Effector memory CD4-positive, alpha-beta T cell (primary cell): ENCODE measurements at regions not wholly inside any gene's neighbourhood (a gene's known extent, or its start where the extent isn't known, plus 50 kb on each side); places are given as distances from the start of the nearest gene placed in this dataset.

Source experiments
- DNase-seq, 3 donors: peaks; one replicate each; pipeline ENCODE4 v3.0.0-alpha.2; 2020
- H3K27ac ChIP-seq: 2 replicates; pipeline ENCODE4 v1.7.0; 2013; ENCODE audit warnings: mild to moderate bottlenecking, low read length, moderate library complexity; ENCODE audit not compliant: insufficient read depth, poor library complexity, severe bottlenecking
- H3K27me3 ChIP-seq: replicated peaks from 2 replicates; pipeline ENCODE4 v1.7.0; 2013; ENCODE audit warnings: mild to moderate bottlenecking, low read length; ENCODE audit not compliant: insufficient read depth, control insufficient read depth, poor library complexity, severe bottlenecking
- H3K36me3 ChIP-seq: 2 replicates; pipeline ENCODE4 v1.7.0; 2013; ENCODE audit warnings: mild to moderate bottlenecking, low read length, moderate library complexity; ENCODE audit not compliant: control insufficient read depth, insufficient read depth
- H3K4me1 ChIP-seq: 2 replicates; pipeline ENCODE4 v1.7.0; 2013; ENCODE audit warnings: low read length, mild to moderate bottlenecking; ENCODE audit not compliant: control insufficient read depth, insufficient read depth, poor library complexity, severe bottlenecking
- H3K4me3 ChIP-seq: 2 replicates; pipeline ENCODE4 v1.7.0; 2013; ENCODE audit warnings: low read length, low read depth, mild to moderate bottlenecking; ENCODE audit not compliant: insufficient read depth, poor library complexity, severe bottlenecking
- H3K9me3 ChIP-seq: 2 replicates; pipeline ENCODE4 v1.7.0; 2013; ENCODE audit warnings: mild to moderate bottlenecking, low read length, moderate library complexity; ENCODE audit not compliant: control insufficient read depth

DNA sequence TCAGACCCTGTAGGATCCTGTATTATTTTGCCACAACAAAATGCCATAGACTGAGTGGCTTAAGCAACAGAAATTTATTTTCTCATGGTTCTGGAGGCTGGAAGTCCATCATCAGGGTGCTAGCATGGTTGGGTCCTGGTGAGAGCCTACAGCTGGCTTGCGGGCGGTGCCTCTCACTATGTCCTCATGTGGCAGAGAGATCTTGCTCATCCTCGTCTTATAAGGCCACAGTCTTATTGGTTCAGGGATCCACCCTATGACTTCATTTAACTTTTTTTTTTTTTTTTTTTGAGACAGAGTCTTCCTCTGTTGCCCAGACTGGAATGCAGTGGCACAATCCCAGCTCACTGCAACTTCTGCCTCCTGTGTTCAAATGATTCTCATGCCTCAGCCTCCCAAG is 90.9 kb downstream of the LSM5 start:
- H3K9me3 ChIP-seq: no peaks in the 10 kb centered on the region
- H3K4me1 ChIP-seq: no peaks in the 10 kb centered on the region
- H3K27me3 ChIP-seq: no peaks in the 10 kb centered on the region
- DNase-seq: no peak
- H3K36me3 ChIP-seq: no peaks in the 10 kb centered on the region
- H3K4me3 ChIP-seq: no peak overlapping the region
- H3K27ac ChIP-seq: no peak overlapping the region

DNA sequence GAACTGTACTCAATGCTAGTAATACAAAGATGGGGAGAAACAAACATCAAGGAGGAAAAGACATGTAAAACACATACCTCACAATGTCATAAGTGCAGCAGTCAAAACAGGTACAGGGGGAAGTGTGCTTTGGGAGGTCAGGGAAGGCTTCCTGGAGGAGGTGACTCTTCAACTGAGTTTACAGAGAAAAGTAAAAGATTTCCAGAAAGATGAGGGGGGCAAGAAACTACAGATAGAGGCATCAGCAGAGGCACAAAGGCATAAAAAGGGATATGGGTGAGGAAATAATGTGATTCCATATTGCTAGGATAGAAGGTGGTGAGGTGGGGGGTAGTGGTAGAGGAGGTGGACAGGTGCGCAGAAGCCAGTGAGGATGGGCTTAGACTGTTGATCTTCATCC is 95.0 kb downstream of the LSM5 start:
- H3K4me1 ChIP-seq: no peaks in the 10 kb centered on the region
- H3K36me3 ChIP-seq: no peaks in the 10 kb centered on the region
- no peak for DNase-seq
- no peaks in the 10 kb centered on the region for H3K27me3 ChIP-seq
- no peak overlapping the region for H3K4me3 ChIP-seq
- H3K27ac ChIP-seq: no peak overlapping the region
- H3K9me3 ChIP-seq: no peaks in the 10 kb centered on the region

DNA sequence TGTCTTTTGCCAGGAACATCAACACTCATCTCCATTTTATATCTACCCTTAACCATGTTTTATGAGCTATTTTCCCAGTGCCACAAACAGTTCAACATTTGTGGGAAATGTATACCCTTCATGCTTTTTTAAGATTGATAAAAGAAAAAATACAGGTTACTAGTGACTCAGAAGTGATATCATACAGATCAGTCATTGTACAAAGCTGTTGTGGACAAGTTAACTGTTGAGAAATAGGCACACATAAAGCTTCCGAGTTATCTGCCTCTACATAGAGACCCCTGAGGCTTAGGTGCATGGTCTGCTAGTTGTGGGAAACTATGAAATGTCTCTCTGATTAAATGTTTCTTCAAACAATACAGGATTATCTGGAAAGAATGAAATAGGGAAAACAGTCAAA is 96.3 kb downstream of the LSM5 start:
- Histone ChIP-seq H3K36me3 (no peaks in the 10 kb centered on the region), H3K27ac (no peak overlapping the region), H3K9me3 (no peaks in the 10 kb centered on the region), H3K4me1 (no peaks in the 10 kb centered on the region), H3K27me3 (no peaks in the 10 kb centered on the region), H3K4me3 (no peak overlapping the region)
- no peak for DNase-seq

DNA sequence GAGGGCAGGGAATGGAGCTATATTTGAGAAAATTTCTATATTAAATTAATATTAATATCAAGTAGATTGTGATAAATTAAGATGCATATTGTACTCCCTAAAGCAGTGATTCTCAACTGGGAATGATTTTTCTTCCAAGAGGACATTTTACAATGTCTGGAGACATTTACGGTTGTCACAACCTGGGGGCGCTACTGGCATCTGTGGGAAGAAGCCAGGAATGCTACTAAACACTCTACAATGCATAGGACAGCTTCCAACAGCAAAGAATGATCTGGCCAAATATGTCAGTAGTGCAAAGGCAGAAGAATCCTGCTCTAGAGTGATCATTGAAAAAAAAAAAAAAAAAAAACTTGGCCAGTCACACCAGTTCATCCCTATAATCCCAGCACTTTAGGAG is 100.0 kb downstream of the LSM5 start:
- no peak overlapping the region for H3K27ac ChIP-seq
- no peaks in the 10 kb centered on the region for H3K27me3 ChIP-seq
- H3K9me3 ChIP-seq: no peaks in the 10 kb centered on the region
- H3K4me3 ChIP-seq: no peak overlapping the region
- no peaks in the 10 kb centered on the region for H3K4me1 ChIP-seq
- no peak for DNase-seq
- H3K36me3 ChIP-seq: no peaks in the 10 kb centered on the region

DNA sequence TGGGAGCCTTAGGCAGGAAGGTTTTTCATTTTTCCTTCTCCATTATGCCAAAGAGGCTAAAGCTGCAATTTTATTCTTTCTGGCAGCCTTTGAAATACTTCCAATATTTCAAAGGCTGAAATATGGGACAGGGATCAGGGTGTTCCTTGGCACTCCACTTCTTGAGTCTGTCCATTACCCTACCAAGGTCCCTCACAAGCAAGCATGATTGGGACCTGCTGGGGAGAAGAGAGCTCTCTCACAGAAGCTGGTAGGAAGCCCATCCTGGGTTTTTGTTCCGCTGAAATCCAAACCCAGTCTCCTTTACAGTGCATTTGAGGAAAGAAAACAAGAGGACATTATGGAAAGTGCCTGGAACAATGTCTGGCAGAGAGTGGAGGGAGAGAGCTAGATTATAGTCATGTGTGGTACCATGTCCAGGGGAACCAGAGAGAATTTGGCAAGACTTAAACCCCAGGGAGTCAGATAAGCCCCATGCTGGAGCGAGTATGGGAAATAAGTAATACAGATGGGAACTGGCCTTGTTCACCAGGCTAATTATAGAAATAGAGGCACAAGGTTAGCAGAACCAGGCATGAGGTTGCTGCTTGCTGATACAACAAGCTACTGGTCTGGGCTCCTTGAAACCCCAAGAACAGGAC is 104.7 kb downstream of the LSM5 start:
- H3K27ac ChIP-seq: no peak overlapping the region
- no peak for DNase-seq
- no peaks in the 10 kb centered on the region for H3K36me3 ChIP-seq
- no peaks in the 10 kb centered on the region for H3K9me3 ChIP-seq
- no peak overlapping the region for H3K4me3 ChIP-seq
- H3K4me1 ChIP-seq: no peaks in the 10 kb centered on the region
- no peaks in the 10 kb centered on the region for H3K27me3 ChIP-seq

DNA sequence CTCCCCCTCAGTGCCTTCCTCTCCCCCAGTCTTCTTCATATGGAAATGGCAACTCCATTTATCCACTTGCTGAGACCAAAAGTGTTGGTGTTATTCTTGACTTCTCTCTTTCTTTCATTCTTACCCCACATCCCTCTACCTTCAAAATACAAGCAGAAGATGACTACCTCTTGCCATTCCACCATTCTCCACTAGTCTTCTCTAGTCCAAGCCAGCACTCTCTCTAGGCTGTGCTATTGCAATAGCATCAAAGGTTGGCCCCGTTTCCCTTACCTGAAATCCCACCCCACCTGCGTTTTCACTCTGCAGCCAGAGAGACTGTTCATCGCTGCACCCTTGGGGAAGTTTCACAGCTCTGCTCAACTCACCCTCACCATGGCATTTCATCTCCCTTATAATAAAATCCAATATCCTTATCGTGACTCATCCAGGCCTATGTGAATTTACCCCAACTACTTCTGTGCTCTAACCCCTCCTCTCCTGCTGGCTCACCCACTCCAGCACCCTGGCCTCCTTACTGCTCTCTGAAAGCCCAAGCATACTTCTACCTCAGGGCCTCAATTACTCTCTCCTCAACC is 109.1 kb downstream of the LSM5 start:
- Histone ChIP-seq H3K4me3 (no peak overlapping the region), H3K4me1 (no peaks in the 10 kb centered on the region), H3K9me3 (no peaks in the 10 kb centered on the region), H3K36me3 (no peaks in the 10 kb centered on the region), H3K27me3 (no peaks in the 10 kb centered on the region), H3K27ac (no peak overlapping the region)
- DNase-seq: no peak

DNA sequence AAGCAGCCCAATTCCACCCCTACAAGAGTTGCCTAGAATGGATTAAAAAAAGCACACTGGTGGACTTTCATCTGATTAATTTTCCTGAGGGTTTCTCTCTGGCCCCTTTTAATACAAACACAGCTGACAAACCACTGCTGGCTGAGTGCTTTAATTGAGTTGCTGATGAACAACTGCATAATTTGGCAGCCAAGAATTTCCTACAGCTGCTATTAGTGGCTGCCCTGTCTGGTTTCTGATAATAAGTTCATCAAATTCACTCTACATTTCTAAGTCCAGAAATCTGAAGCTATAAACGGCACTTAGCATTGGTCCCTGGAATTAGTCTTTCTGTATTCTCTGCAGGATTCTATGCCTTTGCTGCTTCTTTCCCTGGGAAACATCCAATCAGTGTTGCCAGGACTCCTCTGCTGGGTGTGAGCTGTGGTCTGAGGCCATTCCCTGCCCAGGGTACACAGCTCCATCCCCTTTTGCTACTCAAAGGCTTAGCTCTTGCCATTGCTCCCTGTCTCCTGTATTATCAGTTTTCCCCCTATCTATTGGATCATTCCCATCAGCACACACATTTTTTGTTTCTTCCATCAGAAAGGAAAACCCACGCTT is 110.6 kb downstream of the LSM5 start:
- H3K4me3 ChIP-seq: no peak overlapping the region
- no peaks in the 10 kb centered on the region for H3K36me3 ChIP-seq
- DNase-seq: no peak
- no peaks in the 10 kb centered on the region for H3K4me1 ChIP-seq
- H3K27ac ChIP-seq: no peak overlapping the region
- no peaks in the 10 kb centered on the region for H3K9me3 ChIP-seq
- H3K27me3 ChIP-seq: no peaks in the 10 kb centered on the region

DNA sequence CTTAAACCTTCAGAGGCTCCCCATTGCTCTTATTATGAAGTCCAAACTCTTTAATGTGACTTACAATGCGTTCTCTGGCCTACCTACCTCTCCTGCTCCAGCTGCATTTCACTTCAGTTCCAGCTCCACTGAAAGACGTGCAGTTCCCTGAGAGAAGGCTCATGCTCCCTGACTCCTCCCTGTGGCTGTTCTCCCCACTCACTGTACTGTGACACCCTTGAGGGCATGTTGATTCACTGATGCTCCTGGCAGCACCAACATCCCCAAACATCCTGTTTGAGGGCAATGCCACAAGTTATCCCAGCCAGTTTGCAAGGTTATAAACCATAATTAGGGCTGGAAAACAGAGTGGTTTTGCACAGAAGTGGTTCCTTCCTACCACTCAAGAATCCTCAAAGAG is 111.2 kb downstream of the LSM5 start:
- no peaks in the 10 kb centered on the region for H3K9me3 ChIP-seq
- DNase-seq: no peak
- H3K27ac ChIP-seq: no peak overlapping the region
- H3K4me1 ChIP-seq: no peaks in the 10 kb centered on the region
- no peaks in the 10 kb centered on the region for H3K36me3 ChIP-seq
- no peaks in the 10 kb centered on the region for H3K27me3 ChIP-seq
- no peak overlapping the region for H3K4me3 ChIP-seq

DNA sequence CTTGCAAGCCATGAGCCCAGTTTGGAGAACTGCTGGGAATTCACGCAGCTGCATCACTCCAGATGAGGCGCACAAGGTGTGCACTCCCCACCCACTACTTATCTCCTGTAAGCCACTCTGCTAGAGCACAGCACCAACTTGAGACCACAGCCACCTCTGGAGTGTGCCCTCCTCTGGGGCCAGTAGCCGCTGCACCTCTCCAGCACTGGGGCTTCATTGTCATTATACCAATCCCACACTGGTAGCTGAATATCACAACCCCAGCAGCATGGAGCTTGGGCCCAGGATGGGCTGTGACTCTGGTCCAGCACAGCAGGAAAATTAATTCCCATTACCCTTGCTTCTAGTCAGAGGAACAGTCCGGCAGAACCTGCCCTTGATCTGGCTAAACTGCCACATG is 125.6 kb downstream of the LSM5 start:
- H3K4me1 ChIP-seq: no peaks in the 10 kb centered on the region
- H3K27me3 ChIP-seq: peaks cover 2% of the 10 kb centered on the region
- no peak for DNase-seq
- no peak overlapping the region for H3K4me3 ChIP-seq
- H3K27ac ChIP-seq: no peak overlapping the region
- no peaks in the 10 kb centered on the region for H3K36me3 ChIP-seq
- no peaks in the 10 kb centered on the region for H3K9me3 ChIP-seq

DNA sequence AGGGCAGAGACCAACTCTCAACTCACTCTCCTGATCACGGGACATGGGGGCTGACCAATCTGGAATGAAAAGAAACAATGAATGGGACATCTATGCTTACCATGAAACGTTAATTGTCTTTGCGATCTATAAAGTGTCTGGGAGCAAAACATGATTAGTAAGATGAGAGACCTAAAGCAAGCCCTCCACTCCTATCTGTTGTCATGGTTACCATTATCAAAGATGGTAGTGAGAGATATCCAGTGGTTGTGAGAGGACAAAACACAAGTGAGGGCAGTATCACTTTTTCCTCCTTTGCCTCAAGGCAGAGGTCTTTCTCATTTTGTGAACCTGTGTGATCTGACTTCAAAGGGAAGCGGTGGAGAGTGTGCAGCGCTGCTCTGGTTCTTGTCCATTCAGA is 130.1 kb downstream of the LSM5 start:
- Histone ChIP-seq H3K9me3 (no peaks in the 10 kb centered on the region), H3K36me3 (no peaks in the 10 kb centered on the region), H3K27me3 (peaks cover 2% of the 10 kb centered on the region), H3K4me1 (no peaks in the 10 kb centered on the region), H3K4me3 (no peak overlapping the region), H3K27ac (no peak overlapping the region)
- no peak for DNase-seq
